Stimulated activated CD4-positive, alpha-beta T cell treated with anti-CD3 and anti-CD28 coated beads, Interleukin-1b, Interleukin-23, amount 100 ng/mL, for 48 hours (primary cell): ENCODE measurements at regions not wholly inside any gene's neighbourhood (a gene's known extent, or its start where the extent isn't known, plus 50 kb on each side); places are given as distances from the start of the nearest gene placed in this dataset.
"Not testable (repeated sequence)": the region's sequence is repeated elsewhere in the genome, so short reads cannot be mapped to it uniquely, and the experiment has no call there.

Experiments
- DNase-seq: peaks from one replicate; pipeline ENCODE4 v3.0.0-alpha.2; 2020

DNA sequence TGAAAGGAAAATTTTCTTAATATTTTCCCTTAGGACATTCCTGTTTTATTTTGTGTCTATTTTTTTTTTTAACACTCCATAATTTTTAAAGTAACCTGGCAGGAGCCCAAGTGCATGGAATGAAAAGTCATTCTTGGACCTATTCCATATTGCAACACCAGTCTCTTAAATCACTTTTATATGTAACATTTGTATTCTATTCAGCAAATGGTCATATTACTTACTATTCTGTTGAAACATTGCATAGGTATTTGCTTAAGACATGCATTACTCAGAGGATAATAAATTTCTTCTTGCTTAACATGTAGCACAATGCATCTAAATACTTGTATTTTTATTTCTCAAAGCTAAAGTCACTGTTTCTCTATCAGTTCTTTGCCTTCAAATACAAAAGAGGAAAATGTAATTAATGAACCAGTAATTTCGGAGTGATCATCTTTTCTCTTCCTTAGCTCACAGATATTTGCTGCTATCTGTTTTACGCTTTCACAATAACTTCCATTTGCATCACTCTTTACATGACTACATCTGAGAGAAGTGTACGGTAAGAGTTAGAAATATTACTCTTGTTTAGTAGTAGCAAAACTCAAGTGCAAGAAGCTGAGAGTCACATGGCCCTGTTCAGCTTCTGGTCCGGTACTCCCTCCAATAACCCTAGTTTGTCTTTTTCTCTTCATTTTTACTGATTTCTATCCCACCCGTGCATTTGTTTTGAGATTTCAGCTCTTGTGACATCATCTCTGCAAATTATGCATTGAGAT lies 394.8 kb downstream of the USP25 start:
- DNase-seq, result no peak

DNA sequence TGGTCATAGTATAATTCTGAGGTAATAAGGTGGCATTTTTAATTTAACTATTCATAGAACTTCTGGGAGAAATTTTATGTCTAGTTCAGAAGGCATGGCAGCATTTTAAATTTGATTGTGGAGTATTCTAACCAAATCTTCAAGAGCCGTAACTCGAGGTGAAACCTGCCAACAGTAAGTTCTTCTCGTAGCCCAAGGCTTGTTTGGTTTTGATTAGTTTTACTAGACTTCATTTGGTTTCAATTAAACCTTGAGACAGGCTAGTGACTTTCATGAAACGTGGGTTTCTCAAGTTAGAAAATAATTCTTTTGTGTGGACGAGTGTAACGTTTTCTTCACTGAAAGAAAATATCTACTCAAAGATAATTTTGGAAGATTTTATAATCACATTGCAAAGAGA lies 395.5 kb downstream of the USP25 start:
- DNase-seq, result no peak

DNA sequence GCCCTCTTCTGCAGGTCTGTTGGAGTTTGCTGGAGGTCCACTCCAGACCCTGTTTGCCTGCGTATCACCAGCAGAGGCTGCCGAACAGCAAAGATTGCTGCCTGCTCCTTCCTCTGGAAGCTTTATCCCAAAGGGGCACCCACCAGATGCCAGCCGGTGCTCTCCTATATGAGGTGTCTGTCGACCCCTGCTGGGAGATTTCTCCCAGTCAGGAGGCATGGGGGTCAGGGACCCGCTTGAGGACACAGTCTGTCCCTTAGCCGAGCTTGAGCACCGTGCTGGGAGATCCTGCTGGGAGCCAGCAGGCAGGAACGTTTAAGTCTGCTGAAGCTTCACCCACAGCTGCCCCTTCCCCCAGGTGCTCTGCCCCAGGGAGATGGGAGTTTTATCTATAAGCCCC lies 402.7 kb downstream of the USP25 start:
- DNase-seq, result not testable (repeated sequence)

DNA sequence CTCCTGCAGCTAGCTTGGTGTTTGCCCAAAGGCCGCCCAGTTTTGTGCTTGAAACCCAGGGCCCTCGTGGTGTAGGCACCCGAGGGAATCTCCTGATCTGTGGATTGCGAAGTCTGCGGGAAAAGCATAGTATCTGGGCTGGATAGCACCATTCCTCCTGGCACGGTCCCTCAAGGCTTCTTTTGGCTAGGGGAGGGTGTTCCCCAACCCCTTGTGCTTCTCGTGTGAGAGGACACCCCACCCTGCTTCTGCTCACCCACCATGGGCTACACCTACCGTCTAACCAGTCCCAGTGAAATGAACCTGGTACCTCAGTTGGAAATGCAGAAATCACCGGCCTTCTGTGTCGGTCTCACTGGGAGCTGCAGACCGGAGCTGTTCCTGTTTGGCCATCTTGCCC lies 403.5 kb downstream of the USP25 start:
- DNase-seq, result no peak

DNA sequence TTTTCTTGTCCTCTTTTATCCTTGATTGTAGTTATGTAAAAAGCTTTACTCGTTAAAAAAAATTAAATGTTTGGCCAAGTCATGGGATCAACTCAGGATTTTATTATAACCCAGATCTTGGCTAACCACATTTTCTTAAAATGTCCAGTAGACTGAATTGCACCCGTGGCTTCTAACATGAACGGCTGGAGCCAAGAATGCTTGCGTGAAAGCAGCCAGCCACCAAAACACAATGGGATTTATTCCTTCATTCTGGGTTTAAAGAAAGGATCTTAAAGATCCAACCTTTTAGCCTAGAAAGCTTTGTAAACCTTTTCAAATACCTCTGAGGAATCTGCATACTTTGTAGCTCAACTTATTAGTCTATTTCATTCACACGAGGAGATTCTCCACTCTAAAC lies 404.4 kb downstream of the USP25 start:
- DNase-seq, result no peak

DNA sequence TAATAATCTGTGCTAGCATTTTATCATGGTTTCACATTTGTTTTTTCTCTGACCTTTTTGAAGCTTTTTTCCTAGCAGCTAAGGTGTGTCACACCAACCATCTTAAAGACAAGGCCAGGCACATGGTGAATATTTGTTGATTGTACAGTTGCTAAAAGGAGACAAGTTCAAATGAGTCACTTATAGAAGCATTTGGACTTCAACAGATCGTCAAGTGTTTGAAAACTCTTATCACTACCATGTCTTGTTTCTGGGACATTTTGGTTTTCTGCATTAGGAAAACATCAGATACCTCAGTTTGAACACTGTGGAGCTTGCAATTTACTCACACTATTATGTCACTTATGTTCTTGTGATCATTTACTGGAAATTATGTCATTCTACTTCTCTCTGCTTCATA lies 407.3 kb downstream of the USP25 start:
- DNase-seq, result no peak

DNA sequence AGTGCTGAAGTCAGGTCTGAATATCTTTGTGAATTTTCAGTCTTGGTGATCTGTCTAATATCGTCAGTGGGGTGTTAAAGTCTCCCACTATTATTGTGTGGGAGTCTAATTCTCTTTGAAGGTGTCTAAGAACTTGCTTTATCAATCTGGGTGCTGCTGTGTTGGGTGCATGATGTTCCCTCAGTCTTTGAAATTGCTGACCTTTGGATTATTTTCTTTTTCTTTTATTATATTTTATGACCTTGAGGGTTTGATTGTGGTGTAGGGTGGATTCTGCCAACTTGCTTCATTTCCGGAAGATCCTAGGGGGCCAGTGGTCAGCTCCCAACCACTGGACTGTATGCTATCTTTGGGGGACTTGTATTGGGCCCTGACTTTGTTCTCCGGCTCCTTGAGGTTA lies 415.3 kb downstream of the USP25 start:
- no peak for DNase-seq

DNA sequence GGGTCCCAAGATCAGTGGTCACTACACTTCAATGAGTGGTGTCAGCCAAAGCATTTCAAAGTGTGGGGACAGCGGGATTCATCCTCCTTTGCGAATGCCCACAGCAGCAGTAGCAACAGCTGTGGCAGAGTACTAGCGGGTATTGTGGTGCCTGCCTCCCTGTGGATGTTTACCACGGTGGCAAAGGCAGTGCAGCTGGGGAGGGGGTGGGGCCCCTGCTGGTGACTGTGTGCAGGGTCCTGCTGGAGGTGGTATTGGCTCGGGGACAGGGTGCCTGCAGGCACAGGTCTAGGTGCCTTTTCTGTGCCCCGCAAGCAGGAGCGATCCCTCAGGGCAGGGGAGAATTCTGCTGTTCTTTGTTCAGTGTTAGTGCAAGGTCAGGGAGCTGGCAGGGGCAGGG lies 415.7 kb downstream of the USP25 start:
- no peak for DNase-seq

DNA sequence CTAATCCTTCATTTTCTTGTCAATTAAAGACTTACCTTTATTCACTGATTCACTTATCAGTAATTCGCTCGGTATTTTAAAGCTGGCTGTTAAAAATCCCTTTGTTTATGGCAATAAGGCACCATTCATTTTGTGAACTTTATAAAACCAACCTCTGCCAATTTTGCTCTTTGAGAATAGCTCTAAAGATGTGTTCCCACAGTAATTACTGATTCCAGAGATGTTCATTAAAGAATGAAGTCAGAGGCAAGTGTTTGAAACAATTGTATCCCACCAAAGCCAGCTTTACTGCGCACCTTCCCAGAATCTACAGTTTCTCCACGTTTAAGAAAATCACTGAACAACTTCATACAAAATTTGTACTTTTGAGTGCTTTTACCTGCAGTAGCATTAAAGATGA lies 424.5 kb downstream of the USP25 start:
- no peak for DNase-seq

DNA sequence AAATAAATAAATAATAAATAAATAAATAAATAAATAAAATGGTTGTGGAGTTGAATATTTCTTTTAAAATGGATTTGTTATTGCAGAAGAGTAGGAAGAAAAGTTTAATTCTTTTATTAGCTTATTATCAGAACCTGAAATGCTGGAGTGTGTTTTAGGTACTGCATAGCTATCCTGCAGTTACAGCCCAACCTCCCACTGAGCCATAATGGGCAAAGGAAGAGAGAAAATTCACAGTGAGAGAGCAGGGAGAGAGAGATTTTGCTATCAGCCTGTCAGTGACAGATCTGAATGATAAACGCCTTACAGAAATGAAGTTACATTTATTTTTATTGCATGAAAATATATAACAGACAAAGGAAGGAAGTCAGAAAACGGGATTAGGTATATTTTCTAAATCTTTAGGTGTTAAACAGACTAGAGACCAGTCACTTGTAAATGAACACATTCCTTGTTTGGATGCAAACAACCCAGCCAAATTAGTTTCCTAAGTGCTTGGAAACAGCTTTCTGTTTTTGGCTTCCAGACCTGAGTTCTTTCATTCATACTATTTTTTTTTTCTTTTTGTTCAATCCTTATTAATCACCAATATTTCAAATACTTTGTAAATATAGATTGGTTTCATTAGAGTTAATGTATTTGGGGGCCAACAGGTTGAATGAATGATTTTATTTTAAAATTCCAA lies 425.3 kb downstream of the USP25 start:
- no peak for DNase-seq

DNA sequence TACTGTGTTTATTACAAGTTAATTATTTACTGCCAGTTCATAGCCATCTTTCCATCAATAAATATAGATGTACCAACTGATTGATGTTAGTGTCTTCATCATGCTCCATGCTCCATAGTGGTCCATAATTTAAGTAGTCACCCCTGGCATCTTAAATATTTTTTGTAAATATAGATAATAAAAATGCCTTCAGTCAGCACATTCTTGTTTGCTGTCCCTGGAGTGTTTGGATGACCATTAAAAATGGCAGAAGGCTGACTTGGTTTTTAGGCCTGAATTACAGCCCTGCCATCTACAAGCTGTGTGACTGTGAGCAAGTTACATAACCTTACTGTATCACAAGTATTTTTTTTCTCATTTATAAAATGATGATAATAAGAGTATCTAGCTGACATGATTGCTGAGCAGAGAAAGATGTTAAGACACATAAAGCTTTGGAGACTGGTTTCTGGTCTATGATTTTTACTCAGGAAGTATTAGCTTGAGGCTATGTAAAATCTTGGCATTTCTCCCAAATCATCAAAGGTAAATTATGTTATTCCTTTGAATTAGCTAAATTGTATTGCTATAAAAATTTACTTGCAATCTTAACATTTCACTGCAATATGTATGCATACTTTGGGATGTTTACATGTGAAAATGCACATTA lies 427.2 kb downstream of the USP25 start:
- no peak for DNase-seq

DNA sequence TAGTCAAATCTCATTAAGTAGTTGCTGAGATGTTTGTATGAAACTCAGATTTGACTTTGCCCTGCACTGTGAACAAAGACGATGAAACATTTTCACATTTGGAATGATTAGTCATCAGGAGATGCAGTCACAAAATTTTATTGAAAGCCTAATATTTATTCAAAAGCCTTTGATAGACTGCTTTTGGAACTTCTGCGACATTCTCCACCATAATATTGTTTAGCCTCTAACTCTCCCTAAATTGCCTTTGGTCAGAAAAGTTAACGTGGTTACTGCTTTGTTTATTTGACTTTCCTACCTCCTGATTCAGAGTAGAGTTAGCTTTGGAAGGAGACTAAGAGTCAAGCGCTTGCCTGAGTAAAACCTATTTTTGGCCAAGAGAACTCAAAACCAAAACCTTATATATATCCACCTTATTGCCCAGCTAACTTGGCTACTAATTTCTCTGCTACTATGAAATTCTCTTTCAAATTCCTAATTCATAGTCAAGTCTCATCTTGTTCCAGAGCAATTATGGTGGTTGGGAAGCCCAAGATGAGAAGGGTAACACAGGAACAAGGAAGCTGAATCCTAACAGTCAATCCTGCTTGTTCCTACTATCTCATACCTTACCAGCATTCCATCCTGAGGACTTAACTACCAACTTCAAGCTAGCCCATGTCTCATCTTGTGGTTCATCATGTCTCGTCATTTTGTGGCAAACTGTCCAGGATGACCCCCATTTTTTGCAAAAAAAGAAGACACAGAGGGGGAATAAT lies 429.6 kb downstream of the USP25 start:
- no peak for DNase-seq

DNA sequence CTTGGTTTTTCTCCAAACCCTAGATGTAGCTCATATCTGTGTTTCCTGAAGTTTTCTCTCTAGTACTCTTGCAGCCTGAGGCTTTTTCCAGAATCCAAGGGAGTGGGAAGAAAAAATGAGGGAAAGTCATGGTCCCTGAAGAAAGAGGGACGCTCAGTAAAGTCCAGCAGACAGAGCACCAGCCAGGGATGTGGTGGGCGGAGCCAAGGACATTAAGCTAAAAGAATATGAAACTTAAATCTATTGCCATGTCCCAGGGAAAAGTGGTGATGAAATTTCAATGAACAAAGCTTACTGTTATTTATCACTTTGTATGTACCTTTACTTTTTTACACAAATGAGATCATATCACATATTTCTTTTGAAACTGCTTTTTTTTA lies 430.2 kb downstream of the USP25 start:
- DNase-seq, result no peak

DNA sequence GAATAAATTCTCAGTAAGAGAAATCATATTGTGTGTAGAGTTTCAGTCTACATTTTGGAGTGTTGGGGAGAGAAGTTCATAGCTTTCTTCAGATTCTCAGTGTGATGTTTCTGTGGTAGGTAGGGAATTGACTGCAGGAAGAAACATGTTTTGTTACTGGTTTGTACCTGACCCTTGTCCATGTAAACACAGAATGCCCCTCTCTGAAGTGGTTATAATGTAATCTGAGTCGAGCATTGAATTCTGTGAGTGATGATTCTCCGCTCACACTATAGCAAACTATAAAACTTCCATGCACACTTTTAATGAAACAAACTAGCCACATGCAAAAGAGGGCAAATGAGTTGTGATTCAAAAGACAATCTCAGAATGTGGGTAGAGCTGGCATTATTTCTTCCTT lies 433.2 kb downstream of the USP25 start:
- no peak for DNase-seq

DNA sequence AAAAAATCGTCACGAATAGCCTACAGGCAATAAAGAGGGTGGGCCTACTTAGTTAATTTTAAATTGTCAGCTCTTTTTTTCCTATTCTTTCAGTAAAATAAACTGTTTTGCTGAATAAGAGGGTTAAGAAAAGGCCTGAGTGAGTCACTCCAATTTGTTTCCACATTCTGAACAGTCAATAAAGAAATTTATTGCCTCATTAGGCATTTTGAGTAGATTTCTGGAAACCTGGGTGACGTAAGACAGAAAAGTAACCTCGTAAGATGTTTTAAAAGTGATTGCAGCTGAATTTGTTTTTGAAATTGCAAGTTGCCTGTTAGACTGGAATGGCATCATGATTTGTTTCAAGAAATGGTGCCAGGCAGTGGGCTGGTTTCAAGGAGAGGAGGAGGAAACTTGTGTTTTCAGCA lies 439.3 kb downstream of the USP25 start:
- DNase-seq, result no peak

DNA sequence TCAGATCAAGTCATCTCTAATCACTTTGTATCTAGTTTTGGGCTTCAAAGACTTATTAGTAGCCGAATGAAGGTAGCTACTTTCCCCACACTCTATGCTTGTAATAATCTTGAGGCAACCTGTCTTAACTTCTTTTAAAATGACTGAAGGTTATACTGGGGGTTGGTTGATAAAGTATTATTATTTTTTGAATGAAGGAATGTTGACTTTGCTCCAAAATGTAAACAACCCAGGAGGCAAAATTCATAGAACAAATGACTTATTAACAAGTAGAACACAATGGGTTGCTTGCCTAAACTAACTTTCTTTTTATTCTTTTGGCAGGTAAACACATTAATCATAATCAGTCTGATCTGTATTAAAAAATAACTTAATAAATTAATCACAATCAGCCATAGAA lies 440.0 kb downstream of the USP25 start:
- DNase-seq, result no peak

DNA sequence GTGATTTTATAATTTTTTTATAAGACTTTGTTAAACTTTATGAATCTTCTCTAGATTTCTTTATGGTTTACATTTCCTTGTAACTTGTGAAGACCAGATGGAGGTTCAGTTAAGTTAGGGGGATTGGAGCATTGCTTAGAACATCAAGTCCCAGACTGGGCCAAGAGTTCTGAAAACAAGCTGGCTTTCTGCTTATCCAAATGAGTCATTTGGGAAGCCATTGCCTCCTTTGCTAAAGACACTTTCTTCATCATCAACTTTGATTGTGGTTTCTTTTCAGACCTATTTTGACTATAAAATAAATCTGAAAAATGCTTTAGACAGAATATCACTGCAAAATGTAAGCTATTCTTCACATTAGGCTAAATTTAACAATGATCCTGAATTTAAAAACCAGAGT lies 446.8 kb downstream of the USP25 start:
- DNase-seq, result no peak

DNA sequence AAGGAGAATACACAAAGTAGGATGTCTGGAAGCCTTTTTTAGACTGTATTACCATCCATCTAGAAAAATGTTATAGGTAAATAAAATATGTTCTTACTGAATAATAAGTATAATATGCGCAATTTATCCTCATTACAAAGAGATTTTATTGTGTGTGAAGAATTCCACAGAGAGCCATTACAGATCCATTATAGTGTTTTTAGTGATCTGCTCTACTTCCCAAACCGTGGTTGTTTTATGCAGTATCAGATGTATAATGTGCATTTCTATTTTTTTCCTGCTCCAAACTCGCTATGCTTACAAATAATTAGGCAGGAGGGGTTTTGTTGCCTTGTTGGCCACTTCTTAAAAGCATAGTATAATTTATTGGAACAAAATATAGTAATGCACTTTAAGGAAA lies 447.8 kb downstream of the USP25 start:
- DNase-seq, result no peak

DNA sequence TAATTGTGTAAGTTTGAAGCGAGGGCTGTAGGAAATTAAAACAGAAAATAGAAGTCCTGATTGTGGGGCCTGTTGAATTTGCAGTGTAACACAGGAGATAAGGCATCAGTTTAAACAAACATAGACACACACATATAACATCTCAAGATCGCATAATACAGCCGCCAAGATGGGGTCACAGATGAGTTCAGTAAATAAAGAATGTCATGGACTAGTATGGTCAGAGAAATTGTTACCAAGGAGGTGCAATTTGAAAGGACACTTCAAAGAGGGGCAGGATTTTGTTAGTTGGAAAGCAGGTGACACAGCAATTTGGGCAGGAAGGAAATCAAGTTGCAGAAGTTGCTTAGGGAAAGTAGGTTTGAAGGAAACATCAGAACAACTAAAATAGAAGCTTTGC lies 450.0 kb downstream of the USP25 start:
- DNase-seq, result no peak

DNA sequence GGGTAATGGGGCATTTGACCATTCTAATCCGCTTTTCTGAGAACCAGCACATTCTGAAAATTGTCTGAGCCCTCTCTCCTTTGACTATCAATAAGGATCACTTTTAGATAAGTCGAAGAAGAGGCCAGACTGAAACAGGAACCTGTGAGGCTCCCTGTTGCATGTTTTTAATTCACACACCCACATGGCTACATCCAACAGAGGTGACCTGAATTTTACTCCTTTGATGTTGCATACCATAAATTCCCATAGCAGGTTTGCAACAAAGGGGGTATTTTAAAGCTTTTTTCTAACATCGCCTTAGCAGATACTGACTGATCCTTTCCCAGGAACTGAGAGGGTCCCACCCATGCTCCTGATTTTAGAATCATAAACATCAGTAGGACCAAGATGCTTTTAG lies 450.8 kb downstream of the USP25 start:
- no peak for DNase-seq

DNA sequence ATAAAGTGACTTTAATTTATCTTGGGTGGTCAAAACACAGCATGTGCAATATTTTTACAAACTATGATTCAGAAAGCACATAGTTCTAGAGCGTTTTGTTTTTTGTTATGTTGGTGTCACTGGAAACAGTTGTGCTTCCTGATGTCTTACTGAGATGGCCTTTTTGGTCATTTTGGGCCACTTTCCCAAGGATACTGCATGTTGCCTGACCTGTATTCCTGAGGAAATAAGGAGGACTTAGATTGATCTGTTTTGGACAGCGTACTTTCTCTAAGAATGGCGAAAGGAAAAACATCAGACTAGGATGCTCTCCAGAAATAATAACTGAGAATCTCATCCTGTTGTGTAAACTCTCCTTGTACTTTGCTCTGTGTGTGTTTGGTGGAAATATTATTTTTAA lies 451.2 kb downstream of the USP25 start:
- no peak for DNase-seq

DNA sequence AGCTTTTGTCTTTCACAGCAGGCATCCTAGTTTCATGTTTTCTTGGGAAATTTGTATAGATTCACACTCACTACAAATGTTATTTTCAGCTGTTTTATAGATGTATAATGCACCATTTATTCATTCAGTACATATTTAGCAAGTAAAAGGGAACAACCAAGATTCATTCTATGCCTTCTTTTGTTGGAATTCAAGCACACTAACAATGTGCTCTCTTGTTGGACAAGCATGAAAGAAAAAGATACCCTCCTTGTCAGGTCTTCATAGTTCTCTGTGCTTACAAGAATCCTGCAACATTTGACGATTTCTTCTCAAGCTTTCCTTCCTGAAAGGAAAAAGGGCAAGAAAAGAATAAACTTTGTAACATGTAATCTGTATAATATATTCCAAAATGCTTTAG lies 456.0 kb downstream of the USP25 start:
- DNase-seq, result no peak

DNA sequence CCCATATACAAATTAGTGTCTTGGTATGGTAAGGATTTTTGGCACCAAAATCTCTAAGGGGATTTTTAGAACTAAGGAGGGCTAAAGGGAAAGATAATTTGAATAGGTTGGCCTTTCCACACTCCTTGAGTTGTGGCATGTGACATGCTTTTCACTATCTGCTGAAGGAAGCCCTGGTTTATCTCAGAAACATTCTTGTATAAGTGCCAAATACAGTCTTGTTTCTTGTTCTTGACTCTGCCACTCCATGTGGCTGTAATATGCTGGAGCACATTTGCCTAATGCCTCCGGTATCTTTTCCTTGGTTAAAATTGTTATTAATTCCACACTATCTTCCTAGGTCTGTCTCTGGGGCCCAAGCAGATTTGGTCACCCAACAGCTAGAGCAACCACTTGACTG lies 457.0 kb downstream of the USP25 start:
- no peak for DNase-seq
